Liver (tissue), 3 donors: ENCODE measurements at regions not wholly inside any gene's neighbourhood (a gene's known extent, or its start where the extent isn't known, plus 50 kb on each side); places are given as distances from the start of the nearest gene placed in this dataset.
A peak's percentile ranks its signal among the peaks of the same experiment; 100 is the strongest.

Experiments used
- CTCF ChIP-seq: fragments of 150-350 bp; IDR thresholded peaks from 2 replicates; pipeline ENCODE4 v1.5.1; 2017; ENCODE audit warnings: improper control_type of control experiment, low read depth, low read length; ENCODE audit not compliant: missing input control
- EGR1 ChIP-seq, 2 donors: IDR thresholded peaks; 2 replicates each; pipeline ENCODE4 v1.6.1; 2016 to 2018; ENCODE audit warnings: antibody characterized with exemption in 2 of 2, low read depth in 2 of 2
- FOXA1 ChIP-seq: IDR thresholded peaks from 2 replicates; pipeline ENCODE4 v1.6.1; 2016; ENCODE audit warnings: antibody characterized with exemption
- GABPA ChIP-seq, 2 donors: IDR thresholded peaks in 1 of 2; conservative IDR thresholded peaks in 1 of 2; 2 replicates each; pipeline ENCODE4 v1.6.1; 2016; ENCODE audit warnings: antibody characterized with exemption in 2 of 2, mild to moderate bottlenecking in 1 of 2, moderate library complexity in 1 of 2
- HNF4G ChIP-seq: IDR thresholded peaks from 2 replicates; pipeline ENCODE4 v1.6.1; 2016; ENCODE audit warnings: antibody characterized with exemption
- RAD21 ChIP-seq, 2 donors: IDR thresholded peaks; 2 replicates each; pipeline ENCODE4 v1.6.1; 2016; ENCODE audit warnings: antibody characterized with exemption in 2 of 2, mild to moderate bottlenecking in 2 of 2
- TAF1 ChIP-seq: conservative IDR thresholded peaks from 2 replicates; pipeline ENCODE4 v1.6.1; 2016; ENCODE audit warnings: antibody characterized with exemption, mild to moderate bottlenecking
- donor health status: healthy.
- donor health status: healthy.

- TF ChIP-seq HNF4G: peak; percentile 94
- no peak for TF ChIP-seq CTCF
- TF ChIP-seq FOXA1: peak; percentile 16
- peak in 1 of 2 donors; percentile 93 for TF ChIP-seq EGR1 (IDR thresholded peaks at IDR 0.05; ENCODE audit: low read depth in 2 of 2)
- TF ChIP-seq RAD21 (IDR thresholded peaks at IDR 0.05): peak; percentile 69 to 75
- TF ChIP-seq TAF1: no peak
- peak in 1 of 2 donors; percentile 45 for TF ChIP-seq GABPA (IDR thresholded peaks at IDR 0.05 in 1 of 2, conservative IDR thresholded peaks at IDR 0.05 in 1 of 2)
Measured at GRCh38 chr9:89993678-89994630, 389.1 kb downstream of the GADD45G start.
